Body of pancreas (tissue), 4 donors: ENCODE measurements at regions not wholly inside any gene's neighbourhood (a gene's known extent, or its start where the extent isn't known, plus 50 kb on each side); places are given as distances from the start of the nearest gene placed in this dataset.

Source experiments
- POLR2A ChIP-seq, 3 donors: fragments of 450-650 bp; IDR thresholded peaks; one replicate each; pipeline ENCODE4 v1.6.1; 2016; ENCODE audit warnings: antibody characterized with exemption in 3 of 3, mild to moderate bottlenecking in 2 of 3
- TF ChIP-seq, protein P1 (sequence below), 7 experiments: fragments of 450-650 bp in 4 of 7; fragments of 200-600 bp in 3 of 7; sonication (generic) in 3 of 7; IDR thresholded peaks; one replicate each; pipeline ENCODE4 v1.5.1; 2016 to 2019; ENCODE audit warnings: antibody characterized with exemption in 7 of 7

DNA sequence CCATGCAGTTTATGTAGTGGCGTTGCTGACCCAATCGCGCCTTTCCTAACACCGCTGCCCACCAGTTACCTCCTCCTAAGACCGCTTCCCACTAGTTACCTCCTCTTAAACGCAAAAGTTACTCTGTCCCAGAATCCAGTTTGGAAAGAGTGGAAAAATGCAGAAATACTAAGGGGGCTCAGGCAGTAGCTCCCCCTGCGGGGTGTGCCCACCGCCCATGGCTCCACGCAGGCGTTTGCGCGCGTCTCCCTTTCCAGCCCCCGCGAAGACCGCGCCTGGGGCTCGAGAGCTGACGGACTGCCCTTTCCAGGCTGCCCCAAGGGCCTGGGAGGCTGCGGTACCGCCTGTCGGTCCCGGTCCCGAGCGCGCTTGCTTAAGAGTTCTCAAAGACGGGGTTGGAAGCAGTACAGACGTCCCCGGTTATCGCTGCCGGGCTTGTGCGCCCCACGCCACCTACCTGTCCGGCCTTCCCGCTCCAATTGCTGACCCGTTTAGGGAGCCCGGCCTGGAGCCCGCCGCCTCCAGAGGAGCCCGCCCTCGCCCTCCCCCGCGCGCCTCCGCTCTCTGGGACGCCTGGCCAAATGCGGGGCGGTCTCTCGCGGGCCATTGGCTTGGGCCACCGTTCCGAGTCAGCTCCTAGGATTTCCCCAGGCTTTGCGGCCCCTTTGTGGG is 414.1 kb upstream of the ESRRG start:
- TF ChIP-seq, protein P1, sequence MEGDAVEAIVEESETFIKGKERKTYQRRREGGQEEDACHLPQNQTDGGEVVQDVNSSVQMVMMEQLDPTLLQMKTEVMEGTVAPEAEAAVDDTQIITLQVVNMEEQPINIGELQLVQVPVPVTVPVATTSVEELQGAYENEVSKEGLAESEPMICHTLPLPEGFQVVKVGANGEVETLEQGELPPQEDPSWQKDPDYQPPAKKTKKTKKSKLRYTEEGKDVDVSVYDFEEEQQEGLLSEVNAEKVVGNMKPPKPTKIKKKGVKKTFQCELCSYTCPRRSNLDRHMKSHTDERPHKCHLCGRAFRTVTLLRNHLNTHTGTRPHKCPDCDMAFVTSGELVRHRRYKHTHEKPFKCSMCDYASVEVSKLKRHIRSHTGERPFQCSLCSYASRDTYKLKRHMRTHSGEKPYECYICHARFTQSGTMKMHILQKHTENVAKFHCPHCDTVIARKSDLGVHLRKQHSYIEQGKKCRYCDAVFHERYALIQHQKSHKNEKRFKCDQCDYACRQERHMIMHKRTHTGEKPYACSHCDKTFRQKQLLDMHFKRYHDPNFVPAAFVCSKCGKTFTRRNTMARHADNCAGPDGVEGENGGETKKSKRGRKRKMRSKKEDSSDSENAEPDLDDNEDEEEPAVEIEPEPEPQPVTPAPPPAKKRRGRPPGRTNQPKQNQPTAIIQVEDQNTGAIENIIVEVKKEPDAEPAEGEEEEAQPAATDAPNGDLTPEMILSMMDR (IDR thresholded peaks at IDR 0.05) = no peak
- peak; percentile 14 to 40 (median 36) for TF ChIP-seq POLR2A (IDR thresholded peaks at IDR 0.05)
